Esophagus squamous epithelium (tissue), 4 donors: ENCODE measurements at regions not wholly inside any gene's neighbourhood (a gene's known extent, or its start where the extent isn't known, plus 50 kb on each side); places are given as distances from the start of the nearest gene placed in this dataset.

ENCODE experiments used
- POLR2A ChIP-seq, 4 donors: fragments of 450-650 bp; IDR thresholded peaks; one replicate each; pipeline ENCODE4 v1.6.1; 2017; ENCODE audit warnings: antibody characterized with exemption in 4 of 4, mild to moderate bottlenecking in 4 of 4, moderate library complexity in 3 of 4
- TF ChIP-seq, protein P1 (sequence below), 6 experiments: fragments of 450-650 bp in 4 of 6; fragments of 200-600 bp in 2 of 6; sonication (generic) in 2 of 6; IDR thresholded peaks; one replicate each; pipeline ENCODE4 v1.5.1; 2016 to 2019; ENCODE audit warnings: antibody characterized with exemption in 6 of 6, mild to moderate bottlenecking in 4 of 6, moderate library complexity in 4 of 6

- no peak for TF ChIP-seq POLR2A (IDR thresholded peaks at IDR 0.05)
- TF ChIP-seq, protein P1, sequence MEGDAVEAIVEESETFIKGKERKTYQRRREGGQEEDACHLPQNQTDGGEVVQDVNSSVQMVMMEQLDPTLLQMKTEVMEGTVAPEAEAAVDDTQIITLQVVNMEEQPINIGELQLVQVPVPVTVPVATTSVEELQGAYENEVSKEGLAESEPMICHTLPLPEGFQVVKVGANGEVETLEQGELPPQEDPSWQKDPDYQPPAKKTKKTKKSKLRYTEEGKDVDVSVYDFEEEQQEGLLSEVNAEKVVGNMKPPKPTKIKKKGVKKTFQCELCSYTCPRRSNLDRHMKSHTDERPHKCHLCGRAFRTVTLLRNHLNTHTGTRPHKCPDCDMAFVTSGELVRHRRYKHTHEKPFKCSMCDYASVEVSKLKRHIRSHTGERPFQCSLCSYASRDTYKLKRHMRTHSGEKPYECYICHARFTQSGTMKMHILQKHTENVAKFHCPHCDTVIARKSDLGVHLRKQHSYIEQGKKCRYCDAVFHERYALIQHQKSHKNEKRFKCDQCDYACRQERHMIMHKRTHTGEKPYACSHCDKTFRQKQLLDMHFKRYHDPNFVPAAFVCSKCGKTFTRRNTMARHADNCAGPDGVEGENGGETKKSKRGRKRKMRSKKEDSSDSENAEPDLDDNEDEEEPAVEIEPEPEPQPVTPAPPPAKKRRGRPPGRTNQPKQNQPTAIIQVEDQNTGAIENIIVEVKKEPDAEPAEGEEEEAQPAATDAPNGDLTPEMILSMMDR (IDR thresholded peaks at IDR 0.05) = no peak
Observed at GRCh38 chr2:133718688-133719201, 150.5 kb upstream of the NCKAP5 start.
